Prostate gland (tissue), 2 donors: ENCODE measurements at regions not wholly inside any gene's neighbourhood (a gene's known extent, or its start where the extent isn't known, plus 50 kb on each side); places are given as distances from the start of the nearest gene placed in this dataset.

Experiments
- DNase-seq: peaks from one replicate; pipeline ENCODE4 v3.0.0-alpha.2; 2019; ENCODE audit warnings: low spot score
- H3K27ac ChIP-seq, 2 donors: fragments of 200-600 bp; sonication (generic); 2 replicates each; pipeline ENCODE4 v1.5.1; 2017 to 2019
- H3K27me3 ChIP-seq: fragments of 200-600 bp; sonication (generic); replicated peaks from 2 replicates; pipeline ENCODE4 v1.5.1; 2019; ENCODE audit not compliant: insufficient read depth
- H3K36me3 ChIP-seq, 2 donors: fragments of 200-600 bp; sonication (generic); 1 replicate in 1 of 2; 2 replicates in 1 of 2; pipeline versions ENCODE4 v1.5.1 to v1.8.1; 2017 to 2019
- H3K4me1 ChIP-seq: fragments of 200-600 bp; sonication (generic); replicated peaks from 2 replicates; pipeline ENCODE4 v1.5.1; 2019
- H3K4me3 ChIP-seq, 2 donors: fragments of 200-600 bp; sonication (generic); 2 replicates each; pipeline ENCODE4 v1.5.1; 2017 to 2019
- H3K9me3 ChIP-seq: fragments of 200-600 bp; sonication (generic); 2 replicates; pipeline ENCODE4 v1.5.1; 2017
- CTCF ChIP-seq, 4 experiments: fragments of 200-600 bp in 2 of 4; fragments of 450-650 bp in 2 of 4; sonication (generic) in 2 of 4; IDR thresholded peaks; 1 replicate in 3 of 4; 2 replicates in 1 of 4; pipeline ENCODE4 v1.5.1; 2016 to 2019; ENCODE audit warnings: antibody characterized with exemption in 4 of 4, mild to moderate bottlenecking in 2 of 4, moderate library complexity in 2 of 4
- POLR2A ChIP-seq: fragments of 450-650 bp; IDR thresholded peaks from one replicate; pipeline ENCODE4 v1.6.1; 2016; ENCODE audit warnings: antibody characterized with exemption, mild to moderate bottlenecking
- POLR2AphosphoS5 ChIP-seq: sonication (generic); formaldehyde crosslinking; IDR thresholded peaks from one replicate; pipeline ENCODE4 v1.6.1; 2017; ENCODE audit warnings: antibody characterized with exemption
- WGBS: methylation state at CpG from one replicate; pipeline ENCODE4 v1.1.5; 2018; 5-methylcytosine and 5-hydroxymethylcytosine counted together
- intact Hi-C: fragments of 100-400 bp; cut with DNase I; formaldehyde crosslinking; loops from one replicate; pipeline ENCODE4 v1.14.2; 2022

- H3K9me3 ChIP-seq = no peaks in the 10 kb centered on the region
- H3K4me3 ChIP-seq = no peak overlapping the region
- no peaks in the 10 kb centered on the region for H3K27me3 ChIP-seq
- H3K27ac ChIP-seq = no peak overlapping the region
- no peak for DNase-seq
- no peaks in the 10 kb centered on the region for H3K36me3 ChIP-seq
- WGBS = 38% methylated on average over 4 of the region's 4 CpGs
- TF ChIP-seq POLR2A = no peak
- TF ChIP-seq POLR2AphosphoS5 = no peak
- no peak for TF ChIP-seq CTCF (IDR thresholded peaks at IDR 0.05)
- intact Hi-C loops = no loop called here
- H3K4me1 ChIP-seq = no peaks in the 10 kb centered on the region
Measured at GRCh38 chr2:155633060-155633839, 699.3 kb downstream of the NR4A2 start.

- Histone ChIP-seq H3K36me3 (no peaks in the 10 kb centered on the region), H3K9me3 (no peaks in the 10 kb centered on the region), H3K4me3 (no peak overlapping the region), H3K27me3 (no peaks in the 10 kb centered on the region), H3K4me1 (no peaks in the 10 kb centered on the region), H3K27ac (no peak overlapping the region)
- DNase-seq = no peak
- 60% methylated on average over 5 of the region's 5 CpGs for WGBS
- TF ChIP-seq CTCF (IDR thresholded peaks at IDR 0.05) = no peak
- intact Hi-C loops = no loop called here
Measured at GRCh38 chr2:155630760-155631159, 701.8 kb downstream of the NR4A2 start.

- Histone ChIP-seq H3K9me3 (no peaks in the 10 kb centered on the region), H3K27me3 (no peaks in the 10 kb centered on the region), H3K4me3 (no peak overlapping the region), H3K36me3 (no peaks in the 10 kb centered on the region), H3K27ac (no peak overlapping the region), H3K4me1 (no peaks in the 10 kb centered on the region)
- no peak for DNase-seq
- intact Hi-C loops = no loop called here
- 41% methylated on average over 1 of the region's 1 CpG for WGBS
- no peak for TF ChIP-seq POLR2A
- TF ChIP-seq POLR2AphosphoS5 = no peak
- TF ChIP-seq CTCF (IDR thresholded peaks at IDR 0.05) = no peak
Measured at GRCh38 chr2:155622443-155622842, 710.1 kb downstream of the NR4A2 start.

- TF ChIP-seq POLR2AphosphoS5 (no peak), CTCF (IDR thresholded peaks at IDR 0.05) (no peak), POLR2A (no peak)
- intact Hi-C loops = no loop called here
- DNase-seq = no peak
- no peak overlapping the region for H3K27ac ChIP-seq
- WGBS = 95% methylated on average over 9 of the region's 10 CpGs
- no peak overlapping the region for H3K4me3 ChIP-seq
- no peaks in the 10 kb centered on the region for H3K9me3 ChIP-seq
- no peaks in the 10 kb centered on the region for H3K27me3 ChIP-seq
- H3K36me3 ChIP-seq = no peaks in the 10 kb centered on the region
- H3K4me1 ChIP-seq = no peaks in the 10 kb centered on the region
Measured at GRCh38 chr2:155600914-155601760, 731.4 kb downstream of the NR4A2 start.
